Activated CD4-positive, alpha-beta T cell treated with anti-CD3 and anti-CD28 coated beads for 24 hours (primary cell): ENCODE measurements at regions not wholly inside any gene's neighbourhood (a gene's known extent, or its start where the extent isn't known, plus 50 kb on each side); places are given as distances from the start of the nearest gene placed in this dataset.

Experiments used
- DNase-seq, 2 donors: peaks; one replicate each; pipeline ENCODE4 v3.0.0-alpha.2; 2020; ENCODE audit warnings: low read depth in 2 of 2

DNA sequence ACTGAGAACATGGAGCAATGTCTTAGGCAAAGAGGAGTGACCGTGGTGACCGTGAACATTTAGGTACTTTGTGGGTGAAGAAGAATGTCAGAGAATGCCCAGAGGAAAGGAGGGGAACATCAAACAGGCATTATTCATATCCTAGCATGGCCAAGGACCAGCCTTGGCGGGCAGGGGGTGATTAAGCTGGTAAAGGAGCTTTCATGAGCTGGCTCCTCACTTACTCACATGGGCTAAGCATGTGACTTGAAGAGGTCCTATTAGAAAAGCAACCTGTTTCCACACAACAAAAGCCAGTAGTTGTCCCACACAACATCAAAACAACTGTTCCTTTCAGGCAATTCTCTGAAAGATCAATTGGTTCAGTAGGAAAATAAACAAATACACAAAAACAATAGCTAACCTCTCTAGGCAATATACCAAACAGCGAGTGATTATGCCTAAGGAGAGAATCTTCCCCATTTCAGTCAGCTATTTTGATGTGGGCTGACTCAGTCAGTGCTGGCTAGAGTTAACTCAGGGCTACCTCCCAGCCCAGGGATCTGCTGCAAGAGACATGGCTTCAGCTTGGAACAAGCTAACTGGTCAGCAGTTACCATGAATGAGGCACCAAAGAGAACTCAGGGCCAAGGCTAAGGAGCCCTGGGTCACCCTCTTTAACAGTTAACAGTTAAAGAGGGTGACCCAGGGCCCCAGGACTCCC lies 283.5 kb downstream of the ARHGAP12 start:
- no peak for DNase-seq

DNA sequence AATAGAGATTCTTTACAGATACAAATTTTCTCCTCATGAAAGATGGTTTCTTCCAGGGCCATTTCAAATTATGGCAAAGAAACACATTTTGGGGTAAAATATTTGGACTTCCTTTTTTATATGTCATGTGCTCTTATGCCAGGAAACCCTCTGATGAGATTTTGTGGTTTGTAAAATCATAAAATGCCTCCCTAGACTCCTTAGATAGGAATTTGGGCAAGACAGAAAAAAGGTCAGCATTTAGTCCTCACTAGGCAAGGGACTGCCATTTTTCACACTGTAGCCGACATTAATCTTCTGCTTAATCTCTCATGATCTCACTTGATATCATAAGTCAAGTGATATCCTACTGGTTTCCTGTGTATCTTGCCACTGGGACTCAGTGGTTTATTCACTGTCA lies 286.4 kb downstream of the ARHGAP12 start:
- no peak for DNase-seq

GRCh38 chr10:31635415-31636065 lies 293.1 kb downstream of the ARHGAP12 start:
- DNase-seq, result no peak

DNA sequence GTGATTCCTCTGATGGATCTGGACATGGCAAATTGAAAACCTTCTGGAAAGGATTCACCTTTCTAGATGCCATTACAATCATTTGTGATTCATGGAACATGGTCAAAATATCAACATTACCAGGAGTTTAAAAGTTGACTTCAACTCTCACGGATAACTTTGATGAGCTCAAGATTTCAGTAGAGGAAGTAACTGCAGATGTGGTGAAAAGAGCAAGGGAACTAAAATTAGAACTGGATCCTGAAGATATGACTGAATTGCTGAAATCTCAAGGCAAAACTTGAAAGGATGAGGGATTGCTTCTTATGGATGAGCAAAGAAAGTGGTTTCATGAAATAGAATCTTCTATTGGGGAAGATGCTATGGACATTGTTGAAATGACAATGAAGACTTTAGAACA lies 293.6 kb downstream of the ARHGAP12 start:
- no peak for DNase-seq

DNA sequence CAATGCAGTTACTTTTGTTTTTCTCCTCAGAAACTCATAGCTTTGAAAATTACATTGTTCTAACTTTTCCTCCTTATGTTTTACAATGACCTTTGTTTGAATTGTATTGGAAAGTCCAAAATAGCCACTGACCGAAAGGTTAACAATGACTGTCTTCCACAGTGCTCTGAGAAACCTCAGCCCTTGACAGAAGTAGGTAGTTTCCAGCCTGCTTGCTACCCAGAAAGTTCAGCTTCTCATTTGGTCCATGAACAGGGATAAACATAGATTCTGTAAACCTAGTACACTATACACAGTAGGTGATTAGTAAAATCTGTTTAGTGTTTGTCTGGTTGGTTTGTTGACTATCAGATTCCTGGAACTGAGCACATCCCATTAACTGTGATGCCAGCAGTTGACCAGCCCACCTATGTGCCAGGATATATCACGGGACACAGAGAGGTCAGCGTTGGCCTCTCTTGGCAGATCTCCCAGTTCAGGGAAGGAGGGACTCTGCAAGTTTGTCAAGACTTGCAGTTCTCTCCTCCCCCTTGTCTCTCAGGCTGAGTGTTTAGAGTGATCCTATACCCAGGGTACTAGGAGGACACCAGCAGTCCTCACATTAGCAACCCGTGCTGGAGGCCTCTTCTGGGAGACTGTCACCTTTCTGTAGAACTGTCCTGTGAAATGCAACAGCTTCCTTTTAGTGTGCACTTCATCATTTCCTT lies 297.6 kb downstream of the ARHGAP12 start:
- DNase-seq, result no peak

DNA sequence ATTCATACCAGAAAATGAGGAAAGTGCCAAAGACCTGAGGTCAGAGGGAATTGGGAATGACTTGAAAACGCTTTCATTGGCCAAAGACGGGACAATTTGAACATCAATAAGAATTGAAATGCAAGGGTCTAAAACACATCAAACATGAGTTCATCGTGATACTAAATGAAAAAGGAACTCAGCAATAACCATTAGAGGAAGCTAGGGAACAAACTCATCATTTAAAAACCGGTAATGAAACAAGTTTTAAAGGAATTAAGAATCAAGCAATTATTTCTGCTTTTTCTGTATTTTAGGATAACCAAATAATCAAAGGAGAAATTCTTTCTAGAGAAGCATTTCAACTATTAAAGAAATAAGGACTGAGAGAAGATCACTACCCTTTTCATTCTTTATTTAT lies 303.1 kb downstream of the ARHGAP12 start:
- no peak for DNase-seq

- no peak for DNase-seq
Measured at GRCh38 chr10:31624611-31625010, 304.0 kb downstream of the ARHGAP12 start.

GRCh38 chr10:31623947-31624346 lies 304.7 kb downstream of the ARHGAP12 start:
- DNase-seq, result no peak

DNA sequence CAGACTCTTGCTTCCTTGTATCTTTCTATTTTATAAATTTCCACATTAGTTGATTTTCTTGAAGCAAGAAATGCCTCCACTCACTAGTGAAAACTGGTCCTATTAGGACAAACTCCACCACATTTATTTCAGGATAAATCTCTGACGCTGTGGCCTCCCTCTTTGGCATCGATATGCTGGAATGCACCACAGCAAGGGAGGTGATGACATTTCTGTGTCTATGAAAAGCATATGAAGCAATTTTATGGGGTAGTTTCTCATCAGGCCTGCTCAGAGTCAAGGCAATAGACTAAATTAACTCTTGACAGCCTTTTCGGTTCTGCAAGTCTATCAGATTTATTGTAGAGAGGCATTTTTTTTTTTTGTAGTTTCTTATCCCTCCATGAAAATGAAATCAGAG lies 304.4 kb downstream of the ZEB1 start:
- no peak for DNase-seq

GRCh38 chr10:31622978-31623377 lies 304.0 kb downstream of the ZEB1 start:
- no peak for DNase-seq

DNA sequence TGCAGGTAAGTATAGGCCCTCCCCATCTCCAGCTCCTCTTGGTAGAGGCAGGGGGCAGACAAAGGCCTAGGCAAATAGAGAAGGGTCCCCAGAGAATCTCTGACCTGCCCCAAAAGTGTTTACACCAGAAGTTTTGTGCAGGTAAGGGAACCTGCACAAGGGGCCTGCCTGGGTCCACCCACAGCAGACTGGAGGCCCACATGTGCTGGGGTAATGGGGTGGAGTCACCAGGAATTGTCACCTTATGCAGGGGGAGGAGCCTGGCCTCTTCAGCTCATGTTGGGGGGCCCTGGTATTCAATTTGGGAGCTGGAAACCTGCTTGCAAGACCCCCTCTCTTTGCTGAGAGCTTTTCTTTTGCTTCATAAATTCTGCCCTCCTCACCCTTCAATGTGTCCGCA lies 302.7 kb downstream of the ZEB1 start:
- DNase-seq, result no peak

GRCh38 chr10:31620226-31621151 lies 301.5 kb downstream of the ZEB1 start:
- DNase-seq, result no peak

GRCh38 chr10:31619531-31620061 lies 300.6 kb downstream of the ZEB1 start:
- no peak for DNase-seq

DNA sequence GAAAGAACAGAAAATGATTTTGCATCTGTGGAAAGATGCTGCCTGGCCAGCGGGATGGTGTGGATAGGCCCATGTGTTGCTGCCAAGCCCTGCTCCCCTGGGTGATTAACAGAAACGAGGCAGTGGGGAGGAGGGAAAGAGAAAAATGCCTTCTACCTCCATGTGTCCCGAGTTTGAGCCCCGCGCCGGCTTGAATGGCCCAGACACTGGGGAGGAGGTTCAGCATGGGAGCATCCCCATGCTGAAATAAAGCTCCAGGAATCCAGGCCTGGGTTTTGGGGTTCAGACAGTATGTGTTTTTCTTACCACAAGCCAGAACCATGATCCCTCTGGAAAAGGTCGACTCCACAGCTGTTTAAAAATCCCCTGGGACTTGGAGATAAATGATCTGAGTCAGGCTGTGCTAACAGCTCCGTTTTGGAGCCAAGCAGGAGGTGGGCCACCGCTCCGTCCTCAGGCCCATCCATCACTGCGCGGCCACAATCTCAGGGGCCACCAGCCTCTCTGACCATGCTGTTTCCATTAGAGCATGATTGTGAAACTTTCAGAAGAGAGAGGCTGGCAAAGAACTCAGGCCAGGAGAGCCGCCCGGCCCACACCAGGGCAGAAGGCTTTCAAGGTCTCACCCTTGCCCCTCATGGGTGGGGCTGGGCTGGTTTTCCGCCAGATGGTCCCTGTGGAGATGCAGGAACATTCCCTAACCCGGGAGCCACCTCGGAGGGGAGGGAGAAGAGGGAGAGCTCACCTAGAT lies 299.7 kb downstream of the ZEB1 start:
- DNase-seq, result no peak

DNA sequence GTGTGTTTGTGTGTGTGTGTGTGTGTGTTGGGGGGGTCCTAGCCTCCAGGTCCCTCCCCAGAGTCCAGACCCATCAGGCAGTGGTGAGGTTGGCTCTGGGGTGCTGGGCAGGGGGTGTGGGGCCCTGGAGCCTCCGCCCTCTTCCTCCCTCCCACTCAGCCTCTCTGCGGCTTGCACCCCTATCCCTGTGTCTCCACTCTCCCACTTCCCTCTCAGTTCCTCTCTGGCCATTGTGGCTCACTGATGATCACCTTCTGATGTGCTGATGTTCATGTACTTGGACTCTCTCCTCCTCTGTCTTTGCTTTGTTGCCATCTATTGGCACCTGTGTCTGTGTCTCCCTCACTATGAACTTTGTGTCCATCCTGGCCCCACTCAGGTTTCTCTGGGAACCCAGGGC lies 298.7 kb downstream of the ZEB1 start:
- DNase-seq, result no peak

DNA sequence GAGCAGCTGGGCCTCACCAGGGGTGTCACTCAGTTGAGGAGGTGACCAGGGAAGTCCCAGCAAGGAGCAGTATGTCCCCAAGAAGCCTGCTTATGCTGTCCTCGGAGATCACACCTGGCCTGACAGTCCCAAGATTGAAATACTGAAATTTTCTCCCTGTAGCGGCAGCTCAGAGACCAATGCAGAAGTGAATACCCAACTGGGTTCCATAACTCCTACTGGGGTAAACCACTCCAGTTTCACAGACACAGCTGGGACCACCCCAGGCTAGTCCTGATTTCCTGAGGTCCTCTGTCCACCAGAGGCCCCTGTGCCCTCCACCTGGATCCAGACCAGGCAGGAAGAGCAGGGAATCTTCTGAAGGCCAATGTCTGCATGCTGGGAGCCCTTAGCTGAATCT lies 298.1 kb downstream of the ZEB1 start:
- no peak for DNase-seq

- no peak for DNase-seq
Measured at GRCh38 chr10:31615129-31615528, 296.1 kb downstream of the ZEB1 start.

DNA sequence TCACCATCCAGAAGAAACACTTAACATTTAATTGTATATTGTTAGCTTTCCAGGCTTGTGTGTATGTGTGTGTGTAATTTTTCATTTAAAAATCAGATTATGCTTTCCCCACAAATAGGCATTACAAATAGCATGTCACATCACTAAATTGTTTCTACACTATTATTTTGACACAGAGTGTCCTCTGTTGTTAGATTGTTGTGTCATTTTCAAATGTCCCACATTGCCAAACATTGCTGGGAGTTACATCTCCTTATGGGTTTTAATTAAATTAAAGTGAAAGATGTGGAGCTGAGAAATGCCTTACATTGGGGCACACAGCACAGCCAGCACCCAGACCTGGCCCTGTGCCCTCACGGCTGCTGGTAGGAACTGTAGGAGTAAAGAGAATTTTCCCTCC lies 295.6 kb downstream of the ZEB1 start:
- DNase-seq, result no peak

DNA sequence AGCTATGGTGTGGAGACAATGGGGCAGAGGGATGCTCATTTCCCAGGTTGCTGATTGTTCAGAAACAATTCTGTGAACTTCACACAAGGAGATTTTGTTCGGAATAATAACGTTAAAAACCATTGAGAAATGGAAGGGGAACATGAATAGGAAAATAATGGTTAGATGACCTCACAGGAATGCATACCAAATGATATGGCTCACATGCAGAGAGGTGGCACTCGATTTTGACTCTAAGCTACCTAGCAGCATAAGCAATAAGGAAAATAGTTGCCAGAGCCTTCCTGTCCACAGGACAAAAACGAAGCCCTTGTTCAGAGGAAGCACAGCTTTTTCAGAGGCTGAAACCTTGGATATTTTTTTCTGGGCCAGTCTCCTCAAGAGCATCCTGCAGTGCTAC lies 293.1 kb downstream of the ZEB1 start:
- DNase-seq, result no peak

DNA sequence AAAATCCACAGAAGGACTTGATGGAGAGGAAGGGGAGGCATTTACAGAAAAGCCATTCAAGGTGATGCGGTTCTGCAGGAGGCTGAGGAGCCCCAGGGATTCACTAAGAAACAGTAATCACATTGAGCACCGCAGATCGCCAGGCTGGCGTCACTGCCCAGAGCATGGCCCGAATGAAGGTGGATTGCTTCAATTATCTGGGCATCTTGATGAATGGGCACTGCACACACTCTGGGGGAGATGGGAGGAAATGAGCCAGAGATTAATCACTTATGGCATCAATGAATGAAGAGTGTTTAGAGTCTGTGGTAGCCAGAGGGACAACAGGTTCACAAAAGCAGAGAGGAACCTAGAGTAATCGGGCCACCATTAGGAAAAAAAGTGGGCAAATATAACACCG lies 292.1 kb downstream of the ZEB1 start:
- no peak for DNase-seq

- DNase-seq, result no peak
Measured at GRCh38 chr10:31607481-31607880, 288.5 kb downstream of the ZEB1 start.
